Liver (tissue), 8 donors: ENCODE measurements at regions not wholly inside any gene's neighbourhood (a gene's known extent, or its start where the extent isn't known, plus 50 kb on each side); places are given as distances from the start of the nearest gene placed in this dataset.

ENCODE experiments used
- DNase-seq: peaks from one replicate; pipeline ENCODE4 v3.0.0-alpha.2; 2017; ENCODE audit warnings: low spot score
- H3K27ac ChIP-seq, 2 donors: one replicate each; pipeline ENCODE4 v1.7.0; 2013; ENCODE audit warnings: inconsistent platforms in 2 of 2, low read length in 2 of 2, control low read depth in 1 of 2, low read depth in 1 of 2, mild to moderate bottlenecking in 1 of 2
- H3K27me3 ChIP-seq, 4 donors: one replicate each; pipeline versions ENCODE4 v1.6.1 to v1.7.0; 2013; ENCODE audit warnings: low read length in 3 of 4, inconsistent platforms in 1 of 4, mild to moderate bottlenecking in 1 of 4, moderate library complexity in 1 of 4; ENCODE audit not compliant: control insufficient read depth in 4 of 4, insufficient read depth in 4 of 4
- H3K36me3 ChIP-seq, 4 donors: one replicate each; pipeline versions ENCODE4 v1.6.1 to v1.7.0; 2013; ENCODE audit warnings: low read length in 3 of 4, mild to moderate bottlenecking in 3 of 4, low read depth in 1 of 4, moderate library complexity in 1 of 4; ENCODE audit not compliant: control insufficient read depth in 4 of 4, insufficient read depth in 3 of 4
- H3K4me1 ChIP-seq, 4 donors: one replicate each; pipeline versions ENCODE4 v1.6.1 to v1.7.0; 2013; ENCODE audit warnings: low read length in 3 of 4, mild to moderate bottlenecking in 3 of 4, moderate library complexity in 1 of 4; ENCODE audit not compliant: control insufficient read depth in 4 of 4, insufficient read depth in 4 of 4
- H3K4me3 ChIP-seq, 3 donors: one replicate each; pipeline versions ENCODE4 v1.6.1 to v1.7.0; 2013; ENCODE audit warnings: low read length in 3 of 3, control low read depth in 1 of 3, low read depth in 1 of 3, mild to moderate bottlenecking in 1 of 3
- H3K9ac ChIP-seq, 2 donors: one replicate each; pipeline ENCODE4 v1.7.0; 2013; ENCODE audit warnings: low read length in 2 of 2, mild to moderate bottlenecking in 2 of 2, moderate library complexity in 2 of 2, control low read depth in 1 of 2, low read depth in 1 of 2
- H3K9me3 ChIP-seq, 4 donors: one replicate each; pipeline versions ENCODE4 v1.6.1 to v1.7.0; 2013; ENCODE audit warnings: low read length in 3 of 4; ENCODE audit not compliant: control insufficient read depth in 4 of 4
- ATF3 ChIP-seq: IDR thresholded peaks from 2 replicates; pipeline ENCODE4 v1.6.1; 2016; ENCODE audit warnings: antibody characterized with exemption
- CTCF ChIP-seq: fragments of 150-350 bp; IDR thresholded peaks from 2 replicates; pipeline ENCODE4 v1.5.1; 2017; ENCODE audit warnings: improper control_type of control experiment, low read depth, low read length; ENCODE audit not compliant: missing input control
- FOXA1 ChIP-seq: IDR thresholded peaks from 2 replicates; pipeline ENCODE4 v1.6.1; 2016; ENCODE audit warnings: antibody characterized with exemption
- GABPA ChIP-seq, 2 donors: IDR thresholded peaks in 1 of 2; conservative IDR thresholded peaks in 1 of 2; 2 replicates each; pipeline ENCODE4 v1.6.1; 2016; ENCODE audit warnings: antibody characterized with exemption in 2 of 2, mild to moderate bottlenecking in 1 of 2, moderate library complexity in 1 of 2
- HNF4A ChIP-seq, 2 donors: conservative IDR thresholded peaks; 2 replicates each; pipeline ENCODE4 v1.6.1; 2016; ENCODE audit warnings: antibody characterized with exemption in 2 of 2, mild to moderate bottlenecking in 2 of 2
- HNF4G ChIP-seq: IDR thresholded peaks from 2 replicates; pipeline ENCODE4 v1.6.1; 2016; ENCODE audit warnings: antibody characterized with exemption
- MAX ChIP-seq: IDR thresholded peaks from 2 replicates; pipeline ENCODE4 v1.6.1; 2016; ENCODE audit warnings: antibody characterized with exemption
- NR2F2 ChIP-seq: IDR thresholded peaks from 2 replicates; pipeline ENCODE4 v1.6.1; 2016; ENCODE audit warnings: antibody characterized with exemption
- RAD21 ChIP-seq, 2 donors: IDR thresholded peaks; 2 replicates each; pipeline ENCODE4 v1.6.1; 2016; ENCODE audit warnings: antibody characterized with exemption in 2 of 2, mild to moderate bottlenecking in 2 of 2
- REST ChIP-seq: IDR thresholded peaks from 2 replicates; pipeline ENCODE4 v1.6.1; 2016; ENCODE audit warnings: antibody characterized with exemption, mild to moderate bottlenecking
- SP1 ChIP-seq: IDR thresholded peaks from 2 replicates; pipeline ENCODE4 v1.6.1; 2018; ENCODE audit warnings: antibody characterized with exemption, mild to moderate bottlenecking
- TAF1 ChIP-seq: conservative IDR thresholded peaks from 2 replicates; pipeline ENCODE4 v1.6.1; 2016; ENCODE audit warnings: antibody characterized with exemption, mild to moderate bottlenecking
- YY1 ChIP-seq: IDR thresholded peaks from 2 replicates; pipeline ENCODE4 v1.6.1; 2016; ENCODE audit warnings: antibody characterized with exemption, mild to moderate bottlenecking
- ZBTB33 ChIP-seq: IDR thresholded peaks from 2 replicates; pipeline ENCODE4 v1.6.1; 2016; ENCODE audit warnings: antibody characterized with exemption
- WGBS: extraction: QIAGEN DNeasy Blood & Tissue Kit; methylation state at CpG from one replicate; pipeline ENCODE4 v1.1.7; 2013; 5-methylcytosine and 5-hydroxymethylcytosine counted together
- donor health status: healthy.
- donor health status: healthy.
- donor health status: healthy.
- donor health status: healthy.
- donor health status: healthy.

- Histone ChIP-seq H3K9ac (no peak overlapping the region), H3K4me1 (no peaks in the 10 kb centered on the region), H3K9me3 (no peaks in the 10 kb centered on the region), H3K27me3 (no peaks in the 10 kb centered on the region), H3K27ac (no peak overlapping the region), H3K4me3 (no peak overlapping the region), H3K36me3 (no peaks in the 10 kb centered on the region)
- WGBS, result 58% methylated on average over 2 of the region's 2 CpGs
- TF ChIP-seq FOXA1 (no peak), TAF1 (no peak), HNF4G (no peak), GABPA (IDR thresholded peaks at IDR 0.05 in 1 of 2, conservative IDR thresholded peaks at IDR 0.05 in 1 of 2) (no peak), ZBTB33 (no peak), MAX (no peak), REST (no peak), RAD21 (IDR thresholded peaks at IDR 0.05) (no peak), SP1 (no peak), NR2F2 (no peak), ATF3 (no peak), YY1 (no peak), CTCF (no peak), HNF4A (conservative IDR thresholded peaks at IDR 0.05) (no peak)
- no peak for DNase-seq
Observed at GRCh38 chr11:23127706-23128105, 267.4 kb upstream of the CCDC179 start.

GRCh38 chr11:23134627-23135026 is 274.4 kb upstream of the CCDC179 start:
- no peaks in the 10 kb centered on the region for H3K27me3 ChIP-seq
- no peak for TF ChIP-seq GABPA (IDR thresholded peaks at IDR 0.05 in 1 of 2, conservative IDR thresholded peaks at IDR 0.05 in 1 of 2)
- DNase-seq, result no peak
- WGBS, result 90% methylated on average over 3 of the region's 3 CpGs
- H3K9me3 ChIP-seq, result no peaks in the 10 kb centered on the region
- H3K9ac ChIP-seq, result no peak overlapping the region
- no peaks in the 10 kb centered on the region for H3K4me1 ChIP-seq
- no peak overlapping the region for H3K27ac ChIP-seq
- no peak overlapping the region for H3K4me3 ChIP-seq
- H3K36me3 ChIP-seq, result no peaks in the 10 kb centered on the region
